IMR-90 (cell line): ENCODE measurements at regions not wholly inside any gene's neighbourhood (a gene's known extent, or its start where the extent isn't known, plus 50 kb on each side); places are given as distances from the start of the nearest gene placed in this dataset.
"Not testable (repeated sequence)": the region's sequence is repeated elsewhere in the genome, so short reads cannot be mapped to it uniquely, and the experiment has no call there.

Experiments
- ATAC-seq: fragments of 200-7000 bp; cut with Tn5 transposase; 2 replicates; pipeline ENCODE4 v1.9.1; 2020; ENCODE audit warnings: low read depth, mild to moderate bottlenecking, moderate library complexity
- BruUV-seq: library from RNA; stranded (reverse); fragments of 400-500 nt; replicated peaks from 2 replicates; lab custom pipeline; 2021; lab: Mats Ljungman, UMichigan
- CTCF ChIA-PET: fragments of 300-600 bp; formaldehyde crosslinking; extraction: SDS; loops from one replicate; lab custom pipeline; 2021; ENCODE audit warnings: antibody characterized with exemption; lab: Yijun Ruan, JAX
- POLR2A ChIA-PET: fragments of 300-600 bp; sonication (Branson Sonifier 250); formaldehyde crosslinking; loops from one replicate; lab custom pipeline; 2022; ENCODE audit warnings: antibody characterized with exemption; ENCODE audit not compliant: unreplicated experiment; lab: Charles Lee
- DNase-seq: peaks from one replicate; pipeline ENCODE4 v3.0.0; 2013
- H2AFZ ChIP-seq: replicated peaks from 2 replicates; pipeline ENCODE3; 2013; ENCODE audit warnings: low read length, mild to moderate bottlenecking; ENCODE audit not compliant: poor library complexity
- H2AK5ac ChIP-seq: 2 replicates; pipeline ENCODE4 v1.6.1; 2013; ENCODE audit warnings: low read depth, low read length, inconsistent platforms
- H2AK9ac ChIP-seq: replicated peaks from 2 replicates; pipeline ENCODE3; 2013; ENCODE audit warnings: mild to moderate bottlenecking, low read depth, low read length, moderate library complexity; ENCODE audit not compliant: poor library complexity
- H2BK120ac ChIP-seq: 2 replicates; pipeline ENCODE4 v1.6.1; 2013; ENCODE audit warnings: low read depth, low read length, inconsistent platforms
- H2BK15ac ChIP-seq: 3 replicates; pipeline ENCODE4 v1.6.1; 2013; ENCODE audit warnings: low read depth, low read length, inconsistent platforms
- H2BK20ac ChIP-seq: 2 replicates; pipeline ENCODE4 v1.6.1; 2013; ENCODE audit warnings: low read depth, mild to moderate bottlenecking, inconsistent platforms, low read length, moderate library complexity
- H2BK5ac ChIP-seq: 2 replicates; pipeline ENCODE4 v1.6.1; 2013; ENCODE audit warnings: mild to moderate bottlenecking, low read depth, low read length, inconsistent platforms; ENCODE audit not compliant: poor library complexity, severe bottlenecking
- H3K14ac ChIP-seq: replicated peaks from 2 replicates; pipeline ENCODE4 v1.6.1; 2013; ENCODE audit warnings: low read depth, low read length, inconsistent platforms
- H3K18ac ChIP-seq: 2 replicates; pipeline ENCODE4 v1.6.1; 2013; ENCODE audit warnings: low read depth, low read length, control low read depth
- H3K23ac ChIP-seq: 2 replicates; pipeline ENCODE4 v1.6.1; 2013; ENCODE audit warnings: low read depth, low read length, inconsistent platforms
- H3K27ac ChIP-seq: 2 replicates; pipeline ENCODE4 v1.5.1; 2013; ENCODE audit warnings: mild to moderate bottlenecking, control low read depth, low read length; ENCODE audit not compliant: insufficient read depth
- H3K27me3 ChIP-seq: 2 replicates; pipeline ENCODE4 v1.6.1; 2013; ENCODE audit warnings: low read length; ENCODE audit not compliant: control insufficient read depth, insufficient read depth
- H3K36me3 ChIP-seq: 2 replicates; pipeline ENCODE4 v1.6.1; 2013; ENCODE audit warnings: low read length, mixed read lengths; ENCODE audit not compliant: control insufficient read depth, insufficient read depth
- H3K4ac ChIP-seq: 2 replicates; pipeline ENCODE4 v1.6.1; 2013; ENCODE audit warnings: low read depth, low read length, inconsistent platforms
- H3K4me1 ChIP-seq: 2 replicates; pipeline ENCODE4 v1.6.1; 2013; ENCODE audit warnings: low read length, mixed read lengths; ENCODE audit not compliant: control insufficient read depth, insufficient read depth
- H3K4me2 ChIP-seq: 2 replicates; pipeline ENCODE4 v1.6.1; 2013; ENCODE audit warnings: low read depth, mild to moderate bottlenecking, control low read depth, low read length, moderate library complexity
- H3K4me3 ChIP-seq: 2 replicates; pipeline ENCODE4 v1.5.1; 2013; ENCODE audit warnings: low read depth, mild to moderate bottlenecking, control low read depth, low read length, moderate library complexity; ENCODE audit not compliant: insufficient read depth
- H3K56ac ChIP-seq: 2 replicates; pipeline ENCODE4 v1.6.1; 2013; ENCODE audit warnings: low read length, inconsistent platforms; ENCODE audit not compliant: insufficient read depth; ENCODE audit errors: extremely low read depth
- H3K79me1 ChIP-seq, 2 experiments: 2 replicates each; pipeline ENCODE4 v1.6.1; 2013; ENCODE audit warnings: low read length in 2 of 2, inconsistent platforms in 1 of 2, low read depth in 1 of 2
- H3K9ac ChIP-seq: 2 replicates; pipeline ENCODE4 v1.6.1; 2013; ENCODE audit warnings: low read depth, low read length, control low read depth
- H3K9me1 ChIP-seq: 2 replicates; pipeline ENCODE4 v1.6.1; 2013; ENCODE audit warnings: low read length, inconsistent platforms; ENCODE audit not compliant: insufficient read depth
- H3K9me3 ChIP-seq: 2 replicates; pipeline ENCODE4 v1.6.1; 2013; ENCODE audit warnings: low read length; ENCODE audit not compliant: control insufficient read depth, insufficient read depth
- H4K20me1 ChIP-seq: 2 replicates; pipeline ENCODE4 v1.6.1; 2013; ENCODE audit warnings: low read length, inconsistent platforms; ENCODE audit not compliant: insufficient read depth
- H4K5ac ChIP-seq: 2 replicates; pipeline ENCODE4 v1.6.1; 2013; ENCODE audit warnings: mild to moderate bottlenecking, low read depth, low read length, control low read depth
- H4K8ac ChIP-seq, 2 experiments: 2 replicates each; pipeline ENCODE4 v1.6.1; 2013; ENCODE audit warnings: low read depth in 2 of 2, low read length in 2 of 2, control low read depth in 1 of 2, inconsistent platforms in 1 of 2
- H4K91ac ChIP-seq: 2 replicates; pipeline ENCODE4 v1.6.1; 2013; ENCODE audit warnings: low read depth, low read length, inconsistent platforms; ENCODE audit not compliant: insufficient read depth
- WGBS, 2 experiments: methylation state at CpG; one replicate each; pipeline versions ENCODE4 v1.1.5 to v1.1.7; 2013; ENCODE audit warnings: missing lambda C conversion rate in 2 of 2; ENCODE audit not compliant: insufficient read length in 1 of 2; ENCODE audit errors: extremely low coverage in 2 of 2; 5-methylcytosine and 5-hydroxymethylcytosine counted together
- dilution Hi-C: fragments of 300-500 bp; cut with HindIII; formaldehyde crosslinking; loops from one replicate; pipeline ENCODE4 v1.14.3; 2018; ENCODE audit warnings: low sequenced_read_pairs; ENCODE audit not compliant: unreplicated experiment
- in situ Hi-C: fragments of 300-500 bp; cut with MboI; formaldehyde crosslinking; loops from 3 replicates; pipeline ENCODE4 v1.14.3; 2019; ENCODE audit warnings: low sequenced_read_pairs, inconsistent platforms, mixed read lengths
- intact Hi-C: fragments of 100-400 bp; cut with micrococcal nuclease; formaldehyde crosslinking; loops from 2 replicates; pipeline ENCODE4 v1.10.0; 2022

DNA sequence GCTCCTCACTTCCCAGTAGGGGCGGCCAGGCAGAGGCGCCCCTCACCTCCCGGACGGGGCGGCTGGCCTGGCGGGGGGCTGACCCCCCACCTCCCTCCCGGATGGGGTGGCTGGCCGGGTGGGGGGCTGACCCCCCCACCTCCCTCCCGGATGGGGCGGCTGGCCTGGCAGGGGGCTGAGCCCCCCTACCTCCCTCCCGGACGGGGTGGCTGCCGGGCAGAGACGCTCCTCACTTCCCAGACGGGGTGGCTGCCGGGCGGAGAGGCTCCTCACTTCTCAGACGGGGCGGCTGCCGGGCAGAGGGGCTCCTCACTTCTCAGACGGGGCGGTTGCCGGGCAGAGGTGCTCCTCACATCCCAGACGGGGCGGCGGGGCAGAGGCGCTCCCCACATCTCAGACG lies 97.3 kb upstream of the MARCHF11 start:
- H4K20me1 ChIP-seq, result not testable (repeated sequence)

More for the DNA sequence above, 97.3 kb upstream of the MARCHF11 start:
- H3K14ac ChIP-seq, ATAC-seq, H3K36me3 ChIP-seq, H2AFZ ChIP-seq, H3K23ac ChIP-seq, POLR2A ChIA-PET, H4K8ac ChIP-seq, H3K9me1 ChIP-seq, H2AK5ac ChIP-seq, H3K4me3 ChIP-seq, H3K27me3 ChIP-seq, intact Hi-C loops, BruUV-seq, H4K5ac ChIP-seq, H3K4me1 ChIP-seq, CTCF ChIA-PET, H3K27ac ChIP-seq, H2AK9ac ChIP-seq, H3K18ac ChIP-seq, H2BK5ac ChIP-seq, H3K9ac ChIP-seq, in situ Hi-C loops, H3K9me3 ChIP-seq, DNase-seq, H3K79me1 ChIP-seq, H3K4me2 ChIP-seq, H2BK15ac ChIP-seq, H2BK20ac ChIP-seq, H2BK120ac ChIP-seq, H3K4ac ChIP-seq, H3K56ac ChIP-seq, dilution Hi-C loops, H4K91ac ChIP-seq: not testable (repeated sequence)
- 94% methylated on average over 3 of the region's 28 CpGs; no CpG with 5 or more reads in 1 of the 2 experiments for WGBS, 2 experiments
